ENCODE measurements at regions not wholly inside any gene's neighbourhood (a gene's known extent, or its start where the extent isn't known, plus 50 kb on each side); places are given as distances from the start of the nearest gene placed in this dataset.

- peaks cover 20% of the 10 kb centered on the region for H3K27me3 Mint-ChIP-seq
- ATAC-seq (replicated peaks; ENCODE audit: extremely low read depth, poor library complexity, severe bottlenecking) (no peak), DNase-seq (ENCODE audit: low spot score in 2 of 2) (no peak)
- no peaks in the 10 kb centered on the region for H3K9me3 Mint-ChIP-seq
- H3K27ac Mint-ChIP-seq (ENCODE audit: low read depth) = no peak overlapping the region
- no peak overlapping the region for H3K4me3 Mint-ChIP-seq
- H3K36me3 Mint-ChIP-seq (ENCODE audit: insufficient read depth) = no peaks in the 10 kb centered on the region
- H3K4me1 Mint-ChIP-seq = no peaks in the 10 kb centered on the region
Measured at GRCh38 chr2:160917850-160918249, 242.4 kb upstream of the TANK start.

GRCh38 chr2:160918258-160918657 is 242.0 kb upstream of the TANK start:
- Mint-ChIP-seq H3K4me1 (no peaks in the 10 kb centered on the region), H3K27me3 (peaks cover 20% of the 10 kb centered on the region), H3K36me3 (ENCODE audit: insufficient read depth) (no peaks in the 10 kb centered on the region), H3K4me3 (no peak overlapping the region), H3K9me3 (no peaks in the 10 kb centered on the region), H3K27ac (ENCODE audit: low read depth) (no peak overlapping the region)
- no peak for DNase-seq (ENCODE audit: low spot score in 2 of 2)
- no peak for ATAC-seq (replicated peaks; ENCODE audit: extremely low read depth, poor library complexity, severe bottlenecking)

GRCh38 chr2:160918906-160919503 is 241.2 kb upstream of the TANK start:
- DNase-seq (ENCODE audit: low spot score in 2 of 2) (no peak), ATAC-seq (replicated peaks; ENCODE audit: extremely low read depth, poor library complexity, severe bottlenecking) (no peak)
- no peaks in the 10 kb centered on the region for H3K4me1 Mint-ChIP-seq
- no peaks in the 10 kb centered on the region for H3K9me3 Mint-ChIP-seq
- H3K27me3 Mint-ChIP-seq = peaks cover 20% of the 10 kb centered on the region
- no peaks in the 10 kb centered on the region for H3K36me3 Mint-ChIP-seq (ENCODE audit: insufficient read depth)
- H3K4me3 Mint-ChIP-seq = no peak overlapping the region
- no peak overlapping the region for H3K27ac Mint-ChIP-seq (ENCODE audit: low read depth)

- Mint-ChIP-seq H3K27me3 (peaks cover 20% of the 10 kb centered on the region), H3K9me3 (no peaks in the 10 kb centered on the region)
- no peak for DNase-seq (ENCODE audit: low spot score in 2 of 2)
Measured at GRCh38 chr2:160920061-160920460, 240.2 kb upstream of the TANK start.

GRCh38 chr2:160920791-160921303 is 239.4 kb upstream of the TANK start:
- Mint-ChIP-seq H3K4me3 (no peak overlapping the region), H3K36me3 (ENCODE audit: insufficient read depth) (no peaks in the 10 kb centered on the region), H3K27ac (ENCODE audit: low read depth) (no peak overlapping the region), H3K27me3 (peaks cover 22% of the 10 kb centered on the region), H3K4me1 (no peaks in the 10 kb centered on the region), H3K9me3 (no peaks in the 10 kb centered on the region)
- DNase-seq (ENCODE audit: low spot score in 2 of 2) (no peak), ATAC-seq (replicated peaks; ENCODE audit: extremely low read depth, poor library complexity, severe bottlenecking) (no peak)

More at GRCh38 chr2:160920061-160920460, 240.2 kb upstream of the TANK start:
- H3K27ac Mint-ChIP-seq (ENCODE audit: low read depth) = no peak overlapping the region
- no peak overlapping the region for H3K4me3 Mint-ChIP-seq
- H3K4me1 Mint-ChIP-seq = no peaks in the 10 kb centered on the region
- no peaks in the 10 kb centered on the region for H3K36me3 Mint-ChIP-seq (ENCODE audit: insufficient read depth)
- ATAC-seq (replicated peaks; ENCODE audit: extremely low read depth, poor library complexity, severe bottlenecking) = no peak

DNA sequence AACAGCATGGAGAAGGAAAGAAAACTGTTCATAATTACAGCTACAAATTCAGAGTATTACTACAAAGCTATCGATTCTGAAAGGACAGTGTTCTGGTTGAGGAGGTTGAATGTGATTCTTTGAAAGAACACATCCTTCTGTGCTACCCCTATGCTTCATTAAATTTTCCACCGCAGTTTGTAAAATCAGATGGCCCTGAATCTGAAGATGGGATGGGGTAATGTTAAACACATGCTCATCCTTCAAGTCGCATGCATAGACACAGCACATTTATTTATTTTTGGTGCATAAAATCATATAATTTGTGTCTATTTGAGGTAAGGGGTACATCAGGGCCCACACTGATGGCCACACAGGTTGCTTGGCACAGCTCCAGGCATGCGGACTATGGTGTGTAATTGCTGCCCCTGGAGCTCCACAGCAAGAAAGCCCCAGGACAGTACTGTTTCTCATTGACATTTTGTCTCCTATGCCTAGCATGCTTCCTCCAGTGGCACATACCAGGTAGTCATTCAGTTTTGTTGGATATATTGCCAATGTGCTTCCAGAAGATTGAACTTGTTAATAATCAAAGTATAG is 238.8 kb upstream of the TANK start:
- no peak for DNase-seq (ENCODE audit: low spot score in 2 of 2)
- no peak for ATAC-seq (replicated peaks; ENCODE audit: extremely low read depth, poor library complexity, severe bottlenecking)
- Mint-ChIP-seq H3K27ac (ENCODE audit: low read depth) (no peak overlapping the region), H3K9me3 (no peaks in the 10 kb centered on the region), H3K27me3 (peaks cover 29% of the 10 kb centered on the region), H3K4me3 (no peak overlapping the region), H3K4me1 (no peaks in the 10 kb centered on the region), H3K36me3 (ENCODE audit: insufficient read depth) (no peaks in the 10 kb centered on the region)

DNA sequence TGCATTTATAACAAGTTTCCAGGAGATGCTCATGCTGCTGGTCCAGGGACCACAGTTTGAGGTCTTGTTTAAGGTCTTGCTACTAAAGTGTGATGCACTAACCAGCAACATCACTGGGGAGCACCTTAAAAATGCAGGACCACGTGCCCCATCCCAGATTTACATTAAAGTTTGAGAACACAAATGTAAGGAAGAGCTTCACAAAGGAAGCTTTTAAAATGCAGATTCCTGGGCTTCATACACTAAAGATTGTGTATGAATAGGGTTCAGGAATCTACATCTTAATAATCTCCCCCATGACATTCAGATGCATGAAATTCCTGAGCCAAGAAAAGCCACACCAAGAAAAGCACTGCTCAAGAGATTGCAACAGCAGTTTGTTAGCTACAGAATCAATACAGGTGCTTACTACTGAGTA is 235.3 kb upstream of the TANK start:
- DNase-seq (ENCODE audit: low spot score in 2 of 2) = no peak
- no peak overlapping the region for H3K4me3 Mint-ChIP-seq
- H3K9me3 Mint-ChIP-seq = no peaks in the 10 kb centered on the region

GRCh38 chr2:160925956-160926355 is 234.3 kb upstream of the TANK start:
- Mint-ChIP-seq H3K27me3 (peaks cover 38% of the 10 kb centered on the region), H3K36me3 (ENCODE audit: insufficient read depth) (no peaks in the 10 kb centered on the region), H3K27ac (ENCODE audit: low read depth) (no peak overlapping the region), H3K4me3 (no peak overlapping the region), H3K9me3 (no peaks in the 10 kb centered on the region), H3K4me1 (no peaks in the 10 kb centered on the region)
- DNase-seq (ENCODE audit: low spot score in 2 of 2) (no peak), ATAC-seq (replicated peaks; ENCODE audit: extremely low read depth, poor library complexity, severe bottlenecking) (no peak)

More for the DNA sequence above, 235.3 kb upstream of the TANK start:
- no peaks in the 10 kb centered on the region for H3K4me1 Mint-ChIP-seq
- no peak overlapping the region for H3K27ac Mint-ChIP-seq (ENCODE audit: low read depth)
- no peak for ATAC-seq (replicated peaks; ENCODE audit: extremely low read depth, poor library complexity, severe bottlenecking)
- H3K36me3 Mint-ChIP-seq (ENCODE audit: insufficient read depth) = no peaks in the 10 kb centered on the region
- peaks cover 39% of the 10 kb centered on the region for H3K27me3 Mint-ChIP-seq

- H3K9me3 Mint-ChIP-seq = no peaks in the 10 kb centered on the region
- no peak overlapping the region for H3K27ac Mint-ChIP-seq (ENCODE audit: low read depth)
- ATAC-seq (replicated peaks; ENCODE audit: extremely low read depth, poor library complexity, severe bottlenecking) = no peak
- DNase-seq (ENCODE audit: low spot score in 2 of 2) = no peak
- H3K4me1 Mint-ChIP-seq = no peaks in the 10 kb centered on the region
- H3K36me3 Mint-ChIP-seq (ENCODE audit: insufficient read depth) = no peaks in the 10 kb centered on the region
- peaks cover 42% of the 10 kb centered on the region for H3K27me3 Mint-ChIP-seq
- no peak overlapping the region for H3K4me3 Mint-ChIP-seq
Measured at GRCh38 chr2:160927324-160927723, 232.9 kb upstream of the TANK start.

- ATAC-seq (replicated peaks; ENCODE audit: extremely low read depth, poor library complexity, severe bottlenecking) (no peak), DNase-seq (ENCODE audit: low spot score in 2 of 2) (no peak)
- H3K27ac Mint-ChIP-seq (ENCODE audit: low read depth) = no peak overlapping the region
Measured at GRCh38 chr2:160928854-160929301, 231.3 kb upstream of the TANK start.

GRCh38 chr2:160931531-160931930 is 228.7 kb upstream of the TANK start:
- H3K9me3 Mint-ChIP-seq = no peaks in the 10 kb centered on the region
- H3K27me3 Mint-ChIP-seq = peaks cover 53% of the 10 kb centered on the region
- no peaks in the 10 kb centered on the region for H3K4me1 Mint-ChIP-seq
- DNase-seq (ENCODE audit: low spot score in 2 of 2) (no peak), ATAC-seq (replicated peaks; ENCODE audit: extremely low read depth, poor library complexity, severe bottlenecking) (no peak)
- H3K27ac Mint-ChIP-seq (ENCODE audit: low read depth) = no peak overlapping the region
- H3K36me3 Mint-ChIP-seq (ENCODE audit: insufficient read depth) = no peaks in the 10 kb centered on the region
- H3K4me3 Mint-ChIP-seq = no peak overlapping the region

More at GRCh38 chr2:160928854-160929301, 231.3 kb upstream of the TANK start:
- H3K9me3 Mint-ChIP-seq = no peaks in the 10 kb centered on the region
- H3K27me3 Mint-ChIP-seq = peaks cover 52% of the 10 kb centered on the region
- no peaks in the 10 kb centered on the region for H3K4me1 Mint-ChIP-seq
- no peak overlapping the region for H3K4me3 Mint-ChIP-seq
- H3K36me3 Mint-ChIP-seq (ENCODE audit: insufficient read depth) = no peaks in the 10 kb centered on the region

DNA sequence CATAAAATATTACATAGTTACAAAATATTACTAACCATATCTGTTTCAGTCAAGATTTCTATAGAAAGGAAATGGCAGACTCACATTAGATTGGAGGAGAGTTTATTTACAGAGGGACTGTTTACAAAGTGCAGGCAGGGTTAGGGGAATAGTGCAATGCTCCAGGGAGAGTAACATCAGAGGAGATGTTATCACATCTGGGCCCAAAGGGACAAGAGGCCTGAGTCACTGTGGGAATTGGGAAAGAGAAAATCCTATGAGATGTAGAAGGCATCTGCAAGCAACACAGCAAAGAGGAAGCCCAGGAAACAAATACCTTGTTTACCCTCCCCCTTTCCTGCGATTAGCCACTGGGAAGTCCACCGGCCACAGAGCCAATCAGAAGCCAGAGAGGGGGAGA is 227.3 kb upstream of the TANK start:
- Mint-ChIP-seq H3K4me1 (no peaks in the 10 kb centered on the region), H3K27ac (ENCODE audit: low read depth) (no peak overlapping the region), H3K36me3 (ENCODE audit: insufficient read depth) (no peaks in the 10 kb centered on the region), H3K27me3 (peaks cover 46% of the 10 kb centered on the region), H3K9me3 (no peaks in the 10 kb centered on the region), H3K4me3 (no peak overlapping the region)
- ATAC-seq (replicated peaks; ENCODE audit: extremely low read depth, poor library complexity, severe bottlenecking) = no peak
- DNase-seq (ENCODE audit: low spot score in 2 of 2) = no peak

DNA sequence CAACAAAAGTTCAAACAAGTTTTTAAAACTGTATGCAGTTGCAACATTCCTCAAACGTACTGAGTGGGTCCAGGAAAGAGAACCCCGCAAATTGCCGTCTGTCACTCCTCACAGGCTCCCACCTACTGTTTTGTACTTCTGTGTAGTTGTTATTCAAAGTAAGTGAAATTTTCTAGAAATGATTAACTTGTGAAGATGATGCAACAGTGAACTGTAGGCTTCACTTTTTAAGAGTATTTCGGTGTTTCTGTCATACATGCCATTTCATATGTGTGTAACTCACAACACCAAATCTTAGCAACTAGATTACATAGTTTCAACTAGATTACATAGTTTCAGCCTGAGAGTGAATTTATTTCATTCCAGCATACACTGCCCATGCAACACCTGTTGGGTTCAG is 226.0 kb upstream of the TANK start:
- H3K27me3 Mint-ChIP-seq = peaks cover 46% of the 10 kb centered on the region
- ATAC-seq (replicated peaks; ENCODE audit: extremely low read depth, poor library complexity, severe bottlenecking) (no peak), DNase-seq (ENCODE audit: low spot score in 2 of 2) (no peak)
- no peaks in the 10 kb centered on the region for H3K36me3 Mint-ChIP-seq (ENCODE audit: insufficient read depth)
- no peaks in the 10 kb centered on the region for H3K9me3 Mint-ChIP-seq
- H3K27ac Mint-ChIP-seq (ENCODE audit: low read depth) = no peak overlapping the region
- H3K4me3 Mint-ChIP-seq = no peak overlapping the region
- no peaks in the 10 kb centered on the region for H3K4me1 Mint-ChIP-seq
